K562 (cell line): ENCODE measurements at regions not wholly inside any gene's neighbourhood (a gene's known extent, or its start where the extent isn't known, plus 50 kb on each side); places are given as distances from the start of the nearest gene placed in this dataset.

ENCODE experiments used
- JUND ChIP-seq, 2 experiments: IDR thresholded peaks; 2 replicates in 1 of 2; 3 replicates in 1 of 2; pipeline ENCODE4 v1.6.1; 2011; ENCODE audit warnings: borderline replicate concordance in 2 of 2, low read depth in 2 of 2, low read length in 2 of 2, improper control_type of control experiment in 1 of 2, missing biosample characterization in 1 of 2, missing genetic modification characterization in 1 of 2, missing genetic modification reagents in 1 of 2
- NCOA4 ChIP-seq: fragments of 450-650 bp; IDR thresholded peaks from 2 replicates; pipeline ENCODE4 v1.6.1; 2018; ENCODE audit warnings: mild to moderate bottlenecking; ENCODE audit not compliant: partially characterized antibody
- NEUROD1 ChIP-seq: fragments of 150-350 bp; IDR thresholded peaks from 2 replicates; pipeline ENCODE4 v1.6.1; 2014; ENCODE audit warnings: borderline replicate concordance, low read length, low read depth; ENCODE audit not compliant: partially characterized antibody
- NR2F6 ChIP-seq: fragments of 450-650 bp; formaldehyde crosslinking; IDR thresholded peaks from 2 replicates; pipeline ENCODE4 v1.4.0; 2020; ENCODE audit warnings: mild to moderate bottlenecking
- NR3C1 ChIP-seq: sonication (generic); formaldehyde crosslinking; IDR thresholded peaks from 2 replicates; pipeline ENCODE4 v1.8.1; 2022; ENCODE audit warnings: missing genetic modification reagents
- RCOR1 ChIP-seq, 2 experiments: IDR thresholded peaks; 2 replicates each; pipeline ENCODE4 v1.6.1; 2012; ENCODE audit warnings: low read depth in 2 of 2, low read length in 2 of 2, borderline replicate concordance in 1 of 2, improper control_type of control experiment in 1 of 2
- SMARCA4 ChIP-seq: fragments of 450-650 bp; IDR thresholded peaks from 2 replicates; pipeline ENCODE4 v1.6.1; 2016
- ZNF165 ChIP-seq: fragments of 250-450 bp; sonication (Bioruptor Pico); IDR thresholded peaks from 2 replicates; pipeline ENCODE4 v1.4.0; 2020; ENCODE audit warnings: borderline replicate concordance
- TF ChIP-seq, protein P1 (sequence below): IDR thresholded peaks from 2 replicates; pipeline ENCODE4 v1.6.1; 2014; ENCODE audit warnings: antibody characterized with exemption
- TF ChIP-seq, protein P2 (sequence below): fragments of 250-450 bp; sonication (Bioruptor Pico); IDR thresholded peaks from 2 replicates; pipeline ENCODE4 v1.8.0; 2022; ENCODE audit warnings: inconsistent platforms, mild to moderate bottlenecking, moderate library complexity, borderline replicate concordance

DNA sequence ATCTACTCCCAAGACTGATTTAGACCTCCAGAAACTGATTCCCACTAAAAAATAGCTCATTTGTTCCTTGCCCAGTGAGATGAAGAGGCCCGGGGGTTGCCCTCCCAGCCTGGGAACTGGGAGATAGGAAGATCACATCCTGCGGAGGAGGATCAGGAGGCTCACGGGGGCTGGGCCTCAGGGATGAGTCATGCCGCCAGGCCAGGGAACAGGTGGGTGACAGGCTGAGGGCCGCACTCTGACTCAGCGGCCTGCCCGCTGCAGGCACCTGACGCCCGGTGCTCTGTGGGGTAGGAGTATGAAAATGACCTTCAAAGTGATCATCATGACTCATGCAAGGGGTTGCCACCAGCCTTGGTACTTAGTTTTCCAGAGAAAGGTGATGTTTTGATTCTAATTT is 104.5 kb upstream of the ZPBP start (continued):
- TF ChIP-seq NR3C1 = no peak
- TF ChIP-seq JUND (IDR thresholded peaks at IDR 0.05; ENCODE audit: borderline replicate concordance, low read depth, low read length) = peak; percentile 100
- TF ChIP-seq JUND (tag; IDR thresholded peaks at IDR 0.05; ENCODE audit: borderline replicate concordance, low read depth, low read length) = peak; percentile 99; the same call in 2 of the 3 replicates
- TF ChIP-seq, protein P1, sequence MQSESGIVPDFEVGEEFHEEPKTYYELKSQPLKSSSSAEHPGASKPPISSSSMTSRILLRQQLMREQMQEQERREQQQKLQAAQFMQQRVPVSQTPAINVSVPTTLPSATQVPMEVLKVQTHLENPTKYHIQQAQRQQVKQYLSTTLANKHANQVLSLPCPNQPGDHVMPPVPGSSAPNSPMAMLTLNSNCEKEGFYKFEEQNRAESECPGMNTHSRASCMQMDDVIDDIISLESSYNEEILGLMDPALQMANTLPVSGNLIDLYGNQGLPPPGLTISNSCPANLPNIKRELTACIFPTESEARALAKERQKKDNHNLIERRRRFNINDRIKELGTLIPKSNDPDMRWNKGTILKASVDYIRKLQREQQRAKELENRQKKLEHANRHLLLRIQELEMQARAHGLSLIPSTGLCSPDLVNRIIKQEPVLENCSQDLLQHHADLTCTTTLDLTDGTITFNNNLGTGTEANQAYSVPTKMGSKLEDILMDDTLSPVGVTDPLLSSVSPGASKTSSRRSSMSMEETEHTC = peak; percentile 86
- TF ChIP-seq, protein P2, sequence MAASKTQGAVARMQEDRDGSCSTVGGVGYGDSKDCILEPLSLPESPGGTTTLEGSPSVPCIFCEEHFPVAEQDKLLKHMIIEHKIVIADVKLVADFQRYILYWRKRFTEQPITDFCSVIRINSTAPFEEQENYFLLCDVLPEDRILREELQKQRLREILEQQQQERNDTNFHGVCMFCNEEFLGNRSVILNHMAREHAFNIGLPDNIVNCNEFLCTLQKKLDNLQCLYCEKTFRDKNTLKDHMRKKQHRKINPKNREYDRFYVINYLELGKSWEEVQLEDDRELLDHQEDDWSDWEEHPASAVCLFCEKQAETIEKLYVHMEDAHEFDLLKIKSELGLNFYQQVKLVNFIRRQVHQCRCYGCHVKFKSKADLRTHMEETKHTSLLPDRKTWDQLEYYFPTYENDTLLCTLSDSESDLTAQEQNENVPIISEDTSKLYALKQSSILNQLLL (CRISPR knock-in tag) = no peak
- peak in 1 of 2 experiments; percentile 92; a peak in 3 of 4 replicates for TF ChIP-seq RCOR1 (IDR thresholded peaks at IDR 0.05; ENCODE audit: borderline replicate concordance in 1 of 2, low read depth in 2 of 2, low read length in 2 of 2)
- TF ChIP-seq NR2F6 = no peak
- peak; percentile 54 for TF ChIP-seq NEUROD1
- TF ChIP-seq SMARCA4 = peak; percentile 94
- TF ChIP-seq ZNF165 = no peak
- TF ChIP-seq NCOA4 = no peak
